ENCODE measurements at regions not wholly inside any gene's neighbourhood (a gene's known extent, or its start where the extent isn't known, plus 50 kb on each side); places are given as distances from the start of the nearest gene placed in this dataset.

GRCh38 chr11:25483915-25484635 is 847.9 kb upstream of the ANO3 start:
- TF ChIP-seq, protein P1, sequence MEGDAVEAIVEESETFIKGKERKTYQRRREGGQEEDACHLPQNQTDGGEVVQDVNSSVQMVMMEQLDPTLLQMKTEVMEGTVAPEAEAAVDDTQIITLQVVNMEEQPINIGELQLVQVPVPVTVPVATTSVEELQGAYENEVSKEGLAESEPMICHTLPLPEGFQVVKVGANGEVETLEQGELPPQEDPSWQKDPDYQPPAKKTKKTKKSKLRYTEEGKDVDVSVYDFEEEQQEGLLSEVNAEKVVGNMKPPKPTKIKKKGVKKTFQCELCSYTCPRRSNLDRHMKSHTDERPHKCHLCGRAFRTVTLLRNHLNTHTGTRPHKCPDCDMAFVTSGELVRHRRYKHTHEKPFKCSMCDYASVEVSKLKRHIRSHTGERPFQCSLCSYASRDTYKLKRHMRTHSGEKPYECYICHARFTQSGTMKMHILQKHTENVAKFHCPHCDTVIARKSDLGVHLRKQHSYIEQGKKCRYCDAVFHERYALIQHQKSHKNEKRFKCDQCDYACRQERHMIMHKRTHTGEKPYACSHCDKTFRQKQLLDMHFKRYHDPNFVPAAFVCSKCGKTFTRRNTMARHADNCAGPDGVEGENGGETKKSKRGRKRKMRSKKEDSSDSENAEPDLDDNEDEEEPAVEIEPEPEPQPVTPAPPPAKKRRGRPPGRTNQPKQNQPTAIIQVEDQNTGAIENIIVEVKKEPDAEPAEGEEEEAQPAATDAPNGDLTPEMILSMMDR (conservative IDR thresholded peaks at IDR 0.05 in 1 of 2, IDR thresholded peaks at IDR 0.05 in 1 of 2; ENCODE audit: low read depth in 1 of 2, low read length in 2 of 2), result no peak
- no peak for TF ChIP-seq EZH2 (IDR thresholded peaks at IDR 0.05; ENCODE audit: low read length, missing control alignments)

Measured in fibroblast of lung (primary cell).